Uterus (tissue), 3 donors: ENCODE measurements at regions not wholly inside any gene's neighbourhood (a gene's known extent, or its start where the extent isn't known, plus 50 kb on each side); places are given as distances from the start of the nearest gene placed in this dataset.

Source experiments
- DNase-seq, 2 donors: peaks; one replicate each; pipeline ENCODE4 v3.0.0-alpha.2; 2019 to 2020
- H3K27ac ChIP-seq, 2 donors: fragments of 200-600 bp; sonication (generic); 1 replicate in 1 of 2; 2 replicates in 1 of 2; pipeline ENCODE4 v1.5.1; 2016 to 2018
- H3K27me3 ChIP-seq, 2 donors: fragments of 200-600 bp; sonication (generic); one replicate each; pipeline ENCODE4 v1.5.1; 2018 to 2019; ENCODE audit warnings: control low read depth in 1 of 2
- H3K36me3 ChIP-seq, 2 donors: fragments of 200-600 bp; sonication (generic); one replicate each; pipeline ENCODE4 v1.5.1; 2019; ENCODE audit warnings: control low read depth in 1 of 2
- H3K4me1 ChIP-seq, 2 donors: fragments of 200-600 bp; sonication (generic); one replicate each; pipeline ENCODE4 v1.5.1; 2018 to 2019; ENCODE audit warnings: control low read depth in 1 of 2
- H3K4me3 ChIP-seq, 2 donors: fragments of 200-600 bp; sonication (generic); 1 replicate in 1 of 2; 2 replicates in 1 of 2; pipeline ENCODE4 v1.5.1; 2018 to 2019; ENCODE audit warnings: mild to moderate bottlenecking in 1 of 2
- H3K9me3 ChIP-seq, 2 donors: fragments of 200-600 bp; sonication (generic); one replicate each; pipeline ENCODE4 v1.5.1; 2019; ENCODE audit warnings: control low read depth in 1 of 2
- CTCF ChIP-seq, 4 experiments: fragments of 200-600 bp in 2 of 4; fragments of 450-650 bp in 2 of 4; sonication (generic) in 2 of 4; IDR thresholded peaks; one replicate each; pipeline ENCODE4 v1.5.1; 2016 to 2019; ENCODE audit warnings: antibody characterized with exemption in 4 of 4, mild to moderate bottlenecking in 2 of 4, moderate library complexity in 1 of 4
- POLR2A ChIP-seq, 2 donors: fragments of 450-650 bp; IDR thresholded peaks; one replicate each; pipeline ENCODE4 v1.6.1; 2016; ENCODE audit warnings: antibody characterized with exemption in 2 of 2, mild to moderate bottlenecking in 1 of 2, moderate library complexity in 1 of 2
- intact Hi-C: fragments of 100-400 bp; cut with DNase I; formaldehyde crosslinking; loops from one replicate; pipeline ENCODE4 v1.15.1; 2023; ENCODE audit warnings: low total_unique reads
- donor health status: DM: yes; HTN: yes; CAD: no.

- Histone ChIP-seq H3K36me3 (no peaks in the 10 kb centered on the region), H3K27ac (no peak overlapping the region), H3K4me1 (no peaks in the 10 kb centered on the region), H3K27me3 (no peaks in the 10 kb centered on the region), H3K4me3 (no peak overlapping the region), H3K9me3 (no peaks in the 10 kb centered on the region)
- intact Hi-C loops = no loop called here
- no peak for DNase-seq
- TF ChIP-seq CTCF (IDR thresholded peaks at IDR 0.05) = no peak
- no peak for TF ChIP-seq POLR2A (IDR thresholded peaks at IDR 0.05)
These were observed 128.9 kb downstream of the LRRC70 start for GRCh38 chr5:62707563-62707962.

- Histone ChIP-seq H3K4me3 (no peak overlapping the region), H3K27ac (no peak overlapping the region), H3K4me1 (no peaks in the 10 kb centered on the region), H3K36me3 (no peaks in the 10 kb centered on the region), H3K27me3 (no peaks in the 10 kb centered on the region), H3K9me3 (no peaks in the 10 kb centered on the region)
- intact Hi-C loops = no loop called here
- TF ChIP-seq POLR2A (IDR thresholded peaks at IDR 0.05) = no peak
- no peak for TF ChIP-seq CTCF (IDR thresholded peaks at IDR 0.05)
- no peak for DNase-seq
These were observed 128.5 kb downstream of the LRRC70 start for GRCh38 chr5:62707131-62707530.

GRCh38 chr5:62705022-62705421 is 126.4 kb downstream of the LRRC70 start:
- Histone ChIP-seq H3K36me3 (no peaks in the 10 kb centered on the region), H3K27me3 (no peaks in the 10 kb centered on the region), H3K27ac (no peak overlapping the region), H3K4me1 (no peaks in the 10 kb centered on the region), H3K9me3 (no peaks in the 10 kb centered on the region), H3K4me3 (no peak overlapping the region)
- DNase-seq = no peak
- TF ChIP-seq CTCF (IDR thresholded peaks at IDR 0.05) = no peak
- TF ChIP-seq POLR2A (IDR thresholded peaks at IDR 0.05) = no peak
- intact Hi-C loops = no loop called here

GRCh38 chr5:62702126-62702525 is 123.5 kb downstream of the LRRC70 start:
- no peaks in the 10 kb centered on the region for H3K36me3 ChIP-seq
- no peak for TF ChIP-seq CTCF (IDR thresholded peaks at IDR 0.05)
- TF ChIP-seq POLR2A (IDR thresholded peaks at IDR 0.05) = no peak
- DNase-seq = no peak
- H3K4me3 ChIP-seq = no peak overlapping the region
- H3K9me3 ChIP-seq = no peaks in the 10 kb centered on the region
- H3K4me1 ChIP-seq = no peaks in the 10 kb centered on the region
- H3K27me3 ChIP-seq = no peaks in the 10 kb centered on the region
- intact Hi-C loops = no loop called here
- H3K27ac ChIP-seq = no peak overlapping the region

- no peak for DNase-seq
- Histone ChIP-seq H3K4me1 (no peaks in the 10 kb centered on the region), H3K9me3 (no peaks in the 10 kb centered on the region), H3K36me3 (no peaks in the 10 kb centered on the region), H3K27ac (no peak overlapping the region), H3K27me3 (no peaks in the 10 kb centered on the region), H3K4me3 (no peak overlapping the region)
- TF ChIP-seq POLR2A (IDR thresholded peaks at IDR 0.05) = no peak
- TF ChIP-seq CTCF (IDR thresholded peaks at IDR 0.05) = no peak
- intact Hi-C loops = no loop called here
These were observed 122.4 kb downstream of the LRRC70 start for GRCh38 chr5:62701036-62701435.
